ENCODE measurements at regions not wholly inside any gene's neighbourhood (a gene's known extent, or its start where the extent isn't known, plus 50 kb on each side); places are given as distances from the start of the nearest gene placed in this dataset.

GRCh38 chr2:219914577-219914976 lies 287.1 kb downstream of the SLC4A3 start:
- no peaks in the 10 kb centered on the region for H3K36me3 ChIP-seq
- H3K27ac ChIP-seq = no peak overlapping the region
- H3K27me3 ChIP-seq = no peaks in the 10 kb centered on the region
- intact Hi-C loops (cut with DNase I) = no loop called here
- H3K9me3 ChIP-seq = no peaks in the 10 kb centered on the region
- WGBS, 2 donors = 79 to 82% methylated on average over 2 to 3 of the region's 5 CpGs
- TF ChIP-seq POLR2A (IDR thresholded peaks at IDR 0.05) = no peak
- TF ChIP-seq, protein P1, sequence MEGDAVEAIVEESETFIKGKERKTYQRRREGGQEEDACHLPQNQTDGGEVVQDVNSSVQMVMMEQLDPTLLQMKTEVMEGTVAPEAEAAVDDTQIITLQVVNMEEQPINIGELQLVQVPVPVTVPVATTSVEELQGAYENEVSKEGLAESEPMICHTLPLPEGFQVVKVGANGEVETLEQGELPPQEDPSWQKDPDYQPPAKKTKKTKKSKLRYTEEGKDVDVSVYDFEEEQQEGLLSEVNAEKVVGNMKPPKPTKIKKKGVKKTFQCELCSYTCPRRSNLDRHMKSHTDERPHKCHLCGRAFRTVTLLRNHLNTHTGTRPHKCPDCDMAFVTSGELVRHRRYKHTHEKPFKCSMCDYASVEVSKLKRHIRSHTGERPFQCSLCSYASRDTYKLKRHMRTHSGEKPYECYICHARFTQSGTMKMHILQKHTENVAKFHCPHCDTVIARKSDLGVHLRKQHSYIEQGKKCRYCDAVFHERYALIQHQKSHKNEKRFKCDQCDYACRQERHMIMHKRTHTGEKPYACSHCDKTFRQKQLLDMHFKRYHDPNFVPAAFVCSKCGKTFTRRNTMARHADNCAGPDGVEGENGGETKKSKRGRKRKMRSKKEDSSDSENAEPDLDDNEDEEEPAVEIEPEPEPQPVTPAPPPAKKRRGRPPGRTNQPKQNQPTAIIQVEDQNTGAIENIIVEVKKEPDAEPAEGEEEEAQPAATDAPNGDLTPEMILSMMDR (IDR thresholded peaks at IDR 0.05) = no peak
- H3K4me1 ChIP-seq = no peaks in the 10 kb centered on the region
- DNase-seq = no peak
- no peak overlapping the region for H3K4me3 ChIP-seq

- H3K27me3 ChIP-seq = no peaks in the 10 kb centered on the region
- 87 to 92% methylated on average over 6 of the region's 6 CpGs for WGBS, 2 donors
- TF ChIP-seq, protein P1 (IDR thresholded peaks at IDR 0.05) = no peak
- no peak for TF ChIP-seq POLR2A (IDR thresholded peaks at IDR 0.05)
- H3K4me1 ChIP-seq = no peaks in the 10 kb centered on the region
- H3K4me3 ChIP-seq = no peak overlapping the region
- intact Hi-C loops (cut with DNase I) = no loop called here
- no peaks in the 10 kb centered on the region for H3K9me3 ChIP-seq
- no peaks in the 10 kb centered on the region for H3K36me3 ChIP-seq
- H3K27ac ChIP-seq = no peak overlapping the region
- no peak for DNase-seq
Measured at GRCh38 chr2:219916281-219916680, 288.9 kb downstream of the SLC4A3 start.

DNA sequence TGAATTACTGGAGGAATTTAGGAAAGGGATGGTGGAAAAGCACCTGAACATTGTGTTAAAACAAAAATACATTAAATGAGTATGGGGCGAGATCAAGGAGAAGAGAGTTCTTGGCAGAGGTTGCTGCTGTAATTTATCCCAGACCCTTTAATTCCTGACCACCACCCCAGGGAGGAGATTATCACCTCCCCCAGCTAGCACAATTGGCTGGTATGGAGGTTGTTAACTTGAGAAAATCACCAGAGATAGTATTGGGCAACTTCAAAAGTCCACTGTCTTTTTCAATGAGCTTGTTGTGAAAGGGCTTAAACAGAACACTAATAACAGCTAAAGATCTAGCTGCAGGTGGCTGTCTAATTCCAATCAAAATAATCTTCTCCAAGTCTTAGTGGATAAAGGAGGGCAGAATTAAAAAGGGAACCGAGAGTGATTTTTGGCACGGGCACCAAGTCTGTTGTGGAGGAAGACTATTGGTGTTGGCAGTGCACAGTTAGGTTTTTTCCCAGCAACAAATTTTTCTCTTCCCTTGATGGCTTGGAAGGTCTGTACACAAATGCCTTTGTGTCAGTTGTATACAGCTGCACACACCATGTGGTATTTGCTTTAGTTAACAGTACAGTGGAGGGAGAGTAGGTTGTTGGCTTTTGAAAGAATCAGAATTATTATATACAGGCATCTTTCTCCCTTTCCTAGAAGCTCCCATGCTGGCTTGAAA lies 289.5 kb downstream of the SLC4A3 start:
- DNase-seq = no peak
- TF ChIP-seq, protein P1 (IDR thresholded peaks at IDR 0.05) = no peak
- no peak for TF ChIP-seq POLR2A (IDR thresholded peaks at IDR 0.05)
- no peaks in the 10 kb centered on the region for H3K27me3 ChIP-seq
- WGBS, 2 donors = 48 to 67% methylated on average over 3 of the region's 3 CpGs
- H3K9me3 ChIP-seq = no peaks in the 10 kb centered on the region
- intact Hi-C loops (cut with DNase I) = no loop called here
- no peak overlapping the region for H3K27ac ChIP-seq
- H3K4me1 ChIP-seq = no peaks in the 10 kb centered on the region
- H3K4me3 ChIP-seq = no peak overlapping the region
- no peaks in the 10 kb centered on the region for H3K36me3 ChIP-seq

DNA sequence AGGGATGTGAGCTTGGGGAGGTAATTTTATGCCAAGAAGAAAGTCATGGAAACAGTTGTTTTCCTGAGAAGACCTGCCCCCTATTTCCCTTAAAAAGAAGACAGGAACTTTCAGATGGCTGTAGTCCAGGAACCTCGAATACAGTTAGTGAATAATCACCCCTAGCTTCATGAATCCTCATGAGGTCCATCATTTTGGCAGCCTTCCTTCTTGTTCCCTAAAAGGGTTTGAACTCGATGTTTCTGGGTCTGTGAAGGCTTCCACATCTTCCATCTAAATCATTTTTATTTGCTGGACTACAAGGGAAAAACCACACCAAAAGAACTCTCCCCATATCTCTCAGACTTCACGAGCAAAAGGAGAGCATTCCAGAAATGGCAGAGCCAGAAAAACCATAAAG lies 290.8 kb downstream of the SLC4A3 start:
- 56 to 57% methylated on average over 3 of the region's 3 CpGs for WGBS, 2 donors
- H3K9me3 ChIP-seq = no peaks in the 10 kb centered on the region
- intact Hi-C loops (cut with DNase I) = no loop called here
- no peak overlapping the region for H3K4me3 ChIP-seq
- no peak overlapping the region for H3K27ac ChIP-seq
- no peaks in the 10 kb centered on the region for H3K4me1 ChIP-seq
- no peak for DNase-seq
- no peaks in the 10 kb centered on the region for H3K27me3 ChIP-seq
- H3K36me3 ChIP-seq = no peaks in the 10 kb centered on the region
- TF ChIP-seq, protein P1 (IDR thresholded peaks at IDR 0.05) = no peak
- no peak for TF ChIP-seq POLR2A (IDR thresholded peaks at IDR 0.05)

DNA sequence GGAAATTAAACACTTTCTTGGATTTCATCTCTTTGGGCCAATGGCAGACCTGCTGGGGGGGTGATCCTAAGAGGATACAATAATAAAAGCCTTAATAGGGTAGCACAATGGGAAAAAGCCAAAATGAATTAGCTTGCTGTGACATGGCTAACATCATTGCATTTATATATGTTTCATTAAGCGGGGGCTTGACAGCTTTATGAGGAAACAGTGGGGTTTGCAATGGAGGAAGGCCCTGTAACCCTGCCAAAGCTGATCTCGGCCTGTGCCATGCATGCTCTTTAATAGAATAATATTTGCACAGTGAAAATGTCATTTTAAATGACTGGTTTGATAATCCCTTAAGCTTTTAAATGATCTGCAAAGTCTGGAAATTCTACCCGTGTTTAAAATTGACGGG lies 291.5 kb downstream of the SLC4A3 start:
- Histone ChIP-seq H3K27me3 (no peaks in the 10 kb centered on the region), H3K4me3 (no peak overlapping the region), H3K9me3 (no peaks in the 10 kb centered on the region), H3K36me3 (no peaks in the 10 kb centered on the region), H3K27ac (no peak overlapping the region), H3K4me1 (no peaks in the 10 kb centered on the region)
- TF ChIP-seq, protein P1 (IDR thresholded peaks at IDR 0.05) = no peak
- TF ChIP-seq POLR2A (IDR thresholded peaks at IDR 0.05) = no peak
- intact Hi-C loops (cut with DNase I) = no loop called here
- WGBS, 2 donors = 53 to 68% methylated on average over 4 of the region's 4 CpGs
- DNase-seq = no peak
